ENCODE measurements at regions not wholly inside any gene's neighbourhood (a gene's known extent, or its start where the extent isn't known, plus 50 kb on each side); places are given as distances from the start of the nearest gene placed in this dataset.

- no peak for DNase-seq (ENCODE audit: low read depth, low spot score)
Measured at GRCh38 chr20:52921340-52921739, 50.8 kb upstream of the TSHZ2 start.

- no peak for DNase-seq (ENCODE audit: low read depth, low spot score)
Measured at GRCh38 chr20:52918311-52918710, 53.8 kb upstream of the TSHZ2 start.

GRCh38 chr20:52915564-52915963, 56.6 kb upstream of the TSHZ2 start:
- DNase-seq (ENCODE audit: low read depth, low spot score) = no peak

GRCh38 chr20:52914870-52915269, 57.3 kb upstream of the TSHZ2 start:
- DNase-seq (ENCODE audit: low read depth, low spot score) = no peak

- DNase-seq (ENCODE audit: low read depth, low spot score) = no peak
Measured at GRCh38 chr20:52913650-52914387, 58.3 kb upstream of the TSHZ2 start.

GRCh38 chr20:52905241-52905994, 66.7 kb upstream of the TSHZ2 start:
- no peak for DNase-seq (ENCODE audit: low read depth, low spot score)

- DNase-seq (ENCODE audit: low read depth, low spot score) = no peak
Measured at GRCh38 chr20:52904837-52905236, 67.3 kb upstream of the TSHZ2 start.

GRCh38 chr20:52899041-52899608, 73.0 kb upstream of the TSHZ2 start:
- DNase-seq (ENCODE audit: low read depth, low spot score) = no peak

- DNase-seq (ENCODE audit: low read depth, low spot score) = no peak
Measured at GRCh38 chr20:52896348-52896747, 75.8 kb upstream of the TSHZ2 start.

- no peak for DNase-seq (ENCODE audit: low read depth, low spot score)
Measured at GRCh38 chr20:52895701-52896100, 76.5 kb upstream of the TSHZ2 start.

GRCh38 chr20:52895235-52895634, 76.9 kb upstream of the TSHZ2 start:
- no peak for DNase-seq (ENCODE audit: low read depth, low spot score)

GRCh38 chr20:52893498-52893897, 78.7 kb upstream of the TSHZ2 start:
- DNase-seq (ENCODE audit: low read depth, low spot score) = no peak

- no peak for DNase-seq (ENCODE audit: low read depth, low spot score)
Measured at GRCh38 chr20:52892023-52892422, 80.1 kb upstream of the TSHZ2 start.

GRCh38 chr20:52890130-52890529, 82.0 kb upstream of the TSHZ2 start:
- no peak for DNase-seq (ENCODE audit: low read depth, low spot score)

GRCh38 chr20:52889225-52889624, 82.9 kb upstream of the TSHZ2 start:
- peak; percentile 71 for DNase-seq (ENCODE audit: low read depth, low spot score)

- DNase-seq (ENCODE audit: low read depth, low spot score) = peak; percentile 4
Measured at GRCh38 chr20:52888096-52888495, 84.1 kb upstream of the TSHZ2 start.

- DNase-seq (ENCODE audit: low read depth, low spot score) = no peak
Measured at GRCh38 chr20:52880997-52881396, 91.2 kb upstream of the TSHZ2 start.

- no peak for DNase-seq (ENCODE audit: low read depth, low spot score)
Measured at GRCh38 chr20:52880259-52880658, 91.9 kb upstream of the TSHZ2 start.

- no peak for DNase-seq (ENCODE audit: low read depth, low spot score)
Measured at GRCh38 chr20:52874241-52874640, 97.9 kb upstream of the TSHZ2 start.

GRCh38 chr20:52869698-52870501, 102.3 kb upstream of the TSHZ2 start:
- no peak for DNase-seq (ENCODE audit: low read depth, low spot score)

GRCh38 chr20:52869276-52869675, 102.9 kb upstream of the TSHZ2 start:
- DNase-seq (ENCODE audit: low read depth, low spot score) = no peak

GRCh38 chr20:52867305-52867704, 104.9 kb upstream of the TSHZ2 start:
- peak; percentile 6 for DNase-seq (ENCODE audit: low read depth, low spot score)

Measured in astrocyte of the hippocampus (primary cell).